NOMO-1 (cell line): ENCODE measurements at regions not wholly inside any gene's neighbourhood (a gene's known extent, or its start where the extent isn't known, plus 50 kb on each side); places are given as distances from the start of the nearest gene placed in this dataset.

Source experiments
- DNase-seq, 2 experiments: peaks; one replicate each; lab custom pipeline; 2025; ENCODE audit not compliant: unreplicated experiment in 2 of 2; lab: John Stamatoyannopoulos, UW

GRCh38 chr7:26458466-26459145 lies 166.9 kb downstream of the SNX10 start:
- no peak for DNase-seq

GRCh38 chr7:26459540-26460193 lies 168.0 kb downstream of the SNX10 start:
- no peak for DNase-seq

- DNase-seq: no peak
Observed at GRCh38 chr7:26460351-26461085, 168.9 kb downstream of the SNX10 start.

- DNase-seq: peak in 1 of 2 experiments; percentile 19
Observed at GRCh38 chr7:26461518-26461917, 169.9 kb downstream of the SNX10 start.

GRCh38 chr7:26466007-26466406 lies 174.3 kb downstream of the SNX10 start:
- DNase-seq: no peak

- no peak for DNase-seq
Observed at GRCh38 chr7:26467104-26467503, 175.4 kb downstream of the SNX10 start.

GRCh38 chr7:26467541-26467940 lies 175.9 kb downstream of the SNX10 start:
- DNase-seq: no peak

GRCh38 chr7:26468625-26469024 lies 177.0 kb downstream of the SNX10 start:
- DNase-seq: no peak

- no peak for DNase-seq
Observed at GRCh38 chr7:26469188-26469587, 177.5 kb downstream of the SNX10 start.

GRCh38 chr7:26470691-26471090 lies 179.0 kb downstream of the SNX10 start:
- DNase-seq: no peak

- DNase-seq: no peak
Observed at GRCh38 chr7:26471306-26472075, 179.8 kb downstream of the SNX10 start.

GRCh38 chr7:26472971-26473370 lies 181.3 kb downstream of the SNX10 start:
- DNase-seq: no peak

- no peak for DNase-seq
Observed at GRCh38 chr7:26476271-26476670, 184.6 kb downstream of the SNX10 start.

GRCh38 chr7:26477381-26477990 lies 185.8 kb downstream of the SNX10 start:
- DNase-seq: no peak

- no peak for DNase-seq
Observed at GRCh38 chr7:26478550-26478949, 186.9 kb downstream of the SNX10 start.

GRCh38 chr7:26479581-26479980 lies 187.9 kb downstream of the SNX10 start:
- DNase-seq: no peak

GRCh38 chr7:26480156-26480555 lies 188.5 kb downstream of the SNX10 start:
- no peak for DNase-seq

GRCh38 chr7:26482927-26483326 lies 191.3 kb downstream of the SNX10 start:
- no peak for DNase-seq

GRCh38 chr7:26483843-26484242 lies 192.2 kb downstream of the SNX10 start:
- DNase-seq: no peak

GRCh38 chr7:26485367-26485934 lies 193.8 kb downstream of the SNX10 start:
- no peak for DNase-seq
